GM18502 (cell line): ENCODE measurements at regions not wholly inside any gene's neighbourhood (a gene's known extent, or its start where the extent isn't known, plus 50 kb on each side); places are given as distances from the start of the nearest gene placed in this dataset.
"Not testable (repeated sequence)": the region's sequence is repeated elsewhere in the genome, so short reads cannot be mapped to it uniquely, and the experiment has no call there.

Experiments
- ATAC-seq: cut with Tn5 transposase; IDR thresholded peaks from one replicate; pipeline ENCODE4 v1.9.1; 2021; ENCODE audit warnings: mild to moderate bottlenecking; ENCODE audit not compliant: unreplicated experiment, poor library complexity

DNA sequence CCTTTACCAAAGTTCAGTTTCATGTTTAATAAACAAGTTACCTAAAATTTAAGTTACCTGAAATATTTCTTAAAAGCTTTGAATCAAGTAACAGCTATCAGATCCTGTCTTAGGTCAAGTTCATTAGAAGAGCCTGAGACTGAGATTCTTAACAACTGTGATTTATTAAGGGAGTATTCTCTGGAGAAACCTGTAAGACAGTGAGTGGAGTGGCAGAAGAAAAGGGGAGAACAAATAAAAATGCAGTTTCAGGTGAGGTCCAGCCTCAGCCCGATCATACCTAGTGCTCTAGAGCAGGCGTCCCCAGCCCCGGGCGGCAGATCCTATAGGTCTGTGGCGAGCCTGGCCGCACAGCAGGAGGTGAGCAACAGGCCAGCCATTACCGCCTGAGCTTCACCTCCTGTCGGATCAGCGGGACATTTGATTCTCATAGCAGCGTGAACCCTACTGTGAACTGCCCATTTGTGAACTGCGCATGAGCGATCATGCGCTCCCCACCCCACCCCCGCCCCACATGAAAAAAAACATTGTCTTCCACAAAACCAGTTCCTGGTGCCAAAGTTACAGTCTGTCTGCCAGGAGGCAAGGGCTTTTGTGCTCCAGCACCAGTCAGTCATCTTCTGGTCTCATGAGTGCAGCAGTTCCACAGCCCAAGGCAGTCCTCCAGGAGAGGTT, 59.2 kb upstream of the ADGRB3 start:
- ATAC-seq: peak; percentile 50

DNA sequence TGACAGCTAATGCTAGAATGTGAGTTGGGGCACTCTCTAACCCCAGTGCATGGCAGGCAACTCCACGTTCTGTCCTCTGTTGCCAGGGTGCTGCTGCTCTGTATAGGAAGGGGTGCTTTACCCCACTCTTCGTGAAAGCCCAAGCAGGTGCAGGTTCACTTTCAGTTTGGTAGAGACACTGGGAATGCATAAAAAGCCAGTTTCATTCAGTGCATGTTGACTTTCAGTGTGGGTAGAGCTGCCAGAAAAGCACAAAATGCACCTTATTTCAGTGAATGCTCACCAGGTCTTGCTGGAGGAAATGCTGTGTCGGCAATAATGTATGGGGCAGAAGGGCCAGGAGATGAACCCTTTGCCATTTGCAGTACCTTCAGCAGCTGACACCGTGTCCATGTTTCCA, 62.1 kb upstream of the ADGRB3 start:
- ATAC-seq: peak; percentile 14

GRCh38 chr6:68572525-68572924, 62.6 kb upstream of the ADGRB3 start:
- ATAC-seq: peak; percentile 94

- ATAC-seq: no peak
Observed at GRCh38 chr6:68559716-68560115, 75.4 kb upstream of the ADGRB3 start.

DNA sequence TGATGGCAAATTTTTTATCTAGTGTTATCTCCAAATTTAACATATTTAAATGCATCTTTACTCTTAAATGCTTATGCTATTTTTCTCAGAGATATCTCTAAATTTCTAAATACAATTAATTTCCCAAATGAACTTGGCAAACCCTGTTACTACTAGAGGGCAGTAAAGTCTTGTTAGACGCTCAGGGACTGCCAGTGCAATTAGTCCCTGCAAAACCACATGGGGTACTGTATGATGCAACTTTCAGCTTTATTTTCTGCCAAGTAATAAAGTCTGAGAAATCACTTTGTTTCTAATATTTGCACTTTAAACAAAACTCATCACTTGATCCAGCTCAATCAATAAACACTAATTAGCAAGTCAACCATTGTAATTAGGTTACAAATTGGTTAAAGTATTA, 76.0 kb upstream of the ADGRB3 start:
- no peak for ATAC-seq

- no peak for ATAC-seq
Observed at GRCh38 chr6:68546620-68547019, 88.5 kb upstream of the ADGRB3 start.

- ATAC-seq: no peak
Observed at GRCh38 chr6:68544450-68544849, 90.6 kb upstream of the ADGRB3 start.

DNA sequence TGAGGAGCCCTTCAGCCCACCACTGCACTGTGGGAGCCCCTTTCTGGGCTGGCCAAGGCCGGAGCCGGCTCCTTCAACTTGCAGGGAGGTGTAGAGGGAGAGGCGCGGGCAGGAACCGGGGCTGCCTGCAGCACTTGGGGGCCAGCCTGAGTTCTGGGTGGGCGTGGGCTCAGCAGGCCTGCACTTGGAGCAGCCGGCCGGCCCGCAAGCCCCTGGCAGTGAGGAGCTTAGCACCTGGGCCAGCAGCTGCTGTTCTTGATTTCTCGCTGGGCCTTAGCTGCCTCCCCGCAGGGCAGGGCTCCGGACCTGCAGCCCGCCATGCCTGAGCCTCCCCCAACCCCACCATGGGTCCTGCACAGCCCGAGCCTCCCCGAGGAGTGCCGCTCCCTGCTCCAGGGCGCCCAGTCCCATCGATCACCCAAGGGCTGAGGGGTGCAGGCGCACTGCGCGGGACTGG, 101.7 kb upstream of the ADGRB3 start:
- no peak for ATAC-seq

- no peak for ATAC-seq
Observed at GRCh38 chr6:68527691-68528090, 107.4 kb upstream of the ADGRB3 start.

- no peak for ATAC-seq
Observed at GRCh38 chr6:68506911-68507310, 128.2 kb upstream of the ADGRB3 start.

DNA sequence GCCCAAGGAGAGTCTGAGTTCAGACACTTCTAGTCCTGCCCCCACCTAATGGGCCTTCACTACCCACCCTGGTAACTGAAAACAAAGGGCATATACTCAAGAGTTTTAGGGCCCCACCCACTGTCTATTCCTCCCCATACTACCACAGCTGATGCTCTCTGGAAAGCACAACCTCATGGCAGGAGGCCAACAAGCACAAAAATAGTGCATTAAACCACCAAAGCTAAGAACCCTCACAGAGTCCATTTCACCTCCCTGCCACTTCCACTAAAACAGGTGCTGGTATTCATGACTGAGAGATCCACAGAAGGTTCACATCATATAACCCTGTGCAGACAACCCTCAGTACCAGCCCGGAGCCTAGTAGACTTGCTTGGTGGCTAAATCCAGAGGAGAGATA, 132.1 kb upstream of the ADGRB3 start:
- ATAC-seq: no peak

GRCh38 chr6:68497927-68498326, 137.2 kb upstream of the ADGRB3 start:
- no peak for ATAC-seq

GRCh38 chr6:68494880-68495279, 140.2 kb upstream of the ADGRB3 start:
- ATAC-seq: not testable (repeated sequence)

DNA sequence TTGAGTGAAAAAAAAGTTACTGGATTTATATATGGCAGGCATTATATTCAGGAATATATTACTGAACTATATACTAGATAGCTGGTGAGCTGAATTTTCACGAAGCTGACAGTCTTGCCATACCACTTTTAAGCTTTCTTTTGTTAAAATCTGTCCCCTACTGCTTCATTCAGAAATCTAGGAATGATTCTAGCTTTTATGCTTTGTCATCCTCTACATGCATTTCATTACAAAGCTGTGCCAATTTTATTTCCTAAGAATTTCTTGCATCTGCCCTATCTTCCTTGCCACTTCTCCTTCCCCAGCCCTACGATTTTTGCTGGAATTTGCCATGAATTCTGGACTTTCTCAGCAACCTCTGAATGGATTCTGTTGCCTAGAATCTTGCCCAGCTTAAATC, 158.5 kb upstream of the ADGRB3 start:
- no peak for ATAC-seq

DNA sequence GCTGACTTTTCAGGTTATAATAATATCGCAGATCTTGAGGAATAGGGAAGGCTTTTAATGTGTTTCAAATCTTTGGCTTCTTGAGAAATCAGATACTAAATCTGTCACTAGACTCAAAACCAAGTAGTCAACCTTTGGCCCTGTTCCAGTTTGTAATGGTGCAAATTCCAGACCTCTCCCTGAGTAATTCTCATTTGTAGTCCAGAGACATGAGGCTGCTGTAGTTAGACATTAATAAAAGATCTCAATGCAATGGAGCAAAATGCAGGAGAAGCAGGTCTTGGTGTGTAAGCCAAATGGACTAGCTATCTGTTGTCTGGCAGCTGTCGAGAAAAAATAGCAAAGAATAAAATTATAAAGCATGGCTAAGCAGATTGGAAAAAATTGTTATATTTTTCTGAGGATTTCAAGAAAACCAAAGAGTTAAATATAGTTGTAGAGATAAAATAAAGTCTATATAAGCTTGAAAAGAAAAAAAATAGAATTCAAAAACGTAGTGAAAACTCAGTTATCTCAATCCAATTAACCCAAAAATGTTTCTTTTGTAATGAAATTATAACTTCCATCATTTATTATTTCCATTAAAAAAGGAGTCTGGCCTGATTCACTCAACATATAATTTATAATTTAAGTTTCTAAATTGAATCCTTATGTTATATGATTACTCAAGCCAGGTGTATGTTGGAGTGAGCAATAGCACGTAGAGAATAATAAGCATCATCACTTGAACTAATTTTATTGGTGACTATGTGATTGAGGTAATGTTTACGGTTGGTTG, 161.5 kb upstream of the ADGRB3 start:
- no peak for ATAC-seq

DNA sequence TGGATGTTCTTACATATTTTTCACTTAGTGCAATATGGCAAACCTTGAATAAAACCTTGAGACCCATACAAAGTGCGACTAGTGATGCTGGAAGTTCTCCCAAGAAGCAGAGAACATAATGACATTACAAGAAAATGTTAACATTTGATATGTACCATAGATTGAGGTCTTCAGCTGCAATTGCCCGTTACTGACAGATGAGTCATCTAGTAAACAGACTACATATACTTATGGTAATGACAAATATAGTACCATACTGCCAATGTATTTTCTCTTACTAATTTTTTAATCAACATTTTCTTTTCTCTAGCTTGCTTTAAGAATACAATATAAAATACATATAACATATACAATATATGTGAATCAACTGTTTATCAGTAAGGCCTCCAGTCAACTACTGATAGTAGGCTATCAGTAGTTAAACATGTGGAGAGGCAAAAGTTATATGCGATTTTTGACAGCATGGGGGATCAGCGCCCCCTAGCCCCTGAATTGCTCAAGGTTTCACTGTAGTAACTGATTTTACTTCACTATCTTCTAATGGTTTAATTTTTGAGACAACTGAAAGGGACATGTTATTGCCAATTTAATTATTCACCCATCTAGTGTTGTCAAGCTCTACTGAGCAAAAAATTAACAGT, 166.7 kb upstream of the ADGRB3 start:
- ATAC-seq: no peak

DNA sequence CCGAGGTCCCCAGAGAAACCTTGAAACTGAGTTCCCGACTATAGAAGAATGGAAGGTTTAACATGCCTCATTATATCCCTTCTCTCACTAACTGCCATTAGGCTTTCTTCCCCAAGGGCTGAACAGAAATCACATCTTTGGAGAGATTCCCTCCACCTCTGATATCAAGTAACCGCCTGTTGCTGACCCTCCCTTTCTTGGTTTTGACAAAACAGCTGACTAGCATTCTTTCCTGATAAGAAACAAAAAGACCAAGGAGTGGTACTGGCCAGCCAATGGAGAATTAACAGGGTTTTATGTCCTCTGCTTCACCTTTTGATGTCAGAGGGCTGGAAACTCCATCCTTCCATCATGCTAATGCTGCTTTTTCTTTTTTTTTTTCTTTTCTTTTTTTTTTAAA, 176.6 kb upstream of the ADGRB3 start:
- ATAC-seq: no peak

DNA sequence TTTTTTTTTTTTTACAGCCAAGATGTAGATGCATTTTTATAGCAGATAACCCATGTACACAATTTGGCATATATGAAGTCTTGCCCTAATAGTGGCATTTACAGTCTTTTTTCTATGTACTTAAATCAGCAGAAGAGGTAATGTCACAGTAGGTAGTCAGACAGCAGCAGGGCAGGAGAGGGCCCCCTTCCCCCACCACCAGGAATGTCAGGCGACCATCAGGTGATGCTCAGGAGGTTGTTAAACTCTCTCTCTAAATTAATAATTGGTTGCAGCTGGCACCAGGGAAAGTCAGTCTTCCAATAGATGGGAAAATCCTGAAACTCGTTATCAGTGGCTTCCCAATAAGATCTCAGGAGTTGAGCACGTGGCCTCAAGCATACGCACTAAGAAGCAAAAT, 188.0 kb upstream of the ADGRB3 start:
- ATAC-seq: no peak

GRCh38 chr6:68445926-68446325, 189.2 kb upstream of the ADGRB3 start:
- ATAC-seq: no peak

- ATAC-seq: no peak
Observed at GRCh38 chr6:68443704-68444103, 191.4 kb upstream of the ADGRB3 start.

DNA sequence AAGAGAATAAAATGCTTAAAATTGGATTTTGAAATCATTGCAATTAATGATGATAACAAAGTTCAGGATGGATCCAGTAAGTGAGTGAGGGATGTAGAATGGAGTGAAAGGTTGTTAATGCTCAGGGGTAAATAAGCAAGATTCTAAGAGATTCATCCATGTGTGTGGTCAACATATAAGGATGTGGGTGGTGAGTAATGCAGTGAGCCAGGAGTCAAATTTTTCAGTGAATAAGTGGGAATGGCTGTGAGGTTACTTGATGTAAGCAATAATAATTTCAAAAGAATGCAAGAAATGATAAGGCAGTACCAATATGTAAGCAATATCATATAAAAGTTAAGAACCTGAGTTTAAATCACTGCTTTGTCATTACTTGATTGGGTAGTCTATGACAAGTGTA, 207.5 kb upstream of the ADGRB3 start:
- ATAC-seq: no peak
